Esophagus muscularis mucosa (tissue), 4 donors: ENCODE measurements at regions not wholly inside any gene's neighbourhood (a gene's known extent, or its start where the extent isn't known, plus 50 kb on each side); places are given as distances from the start of the nearest gene placed in this dataset.

Experiments
- EP300 ChIP-seq: sonication (generic); formaldehyde crosslinking; IDR thresholded peaks from one replicate; pipeline ENCODE4 v1.6.1; 2017; ENCODE audit warnings: antibody characterized with exemption
- POLR2A ChIP-seq: fragments of 450-650 bp; IDR thresholded peaks from one replicate; pipeline ENCODE4 v1.6.1; 2017; ENCODE audit warnings: antibody characterized with exemption, moderate library complexity, mild to moderate bottlenecking, low read depth
- POLR2AphosphoS5 ChIP-seq, 2 donors: sonication (generic); formaldehyde crosslinking; IDR thresholded peaks; one replicate each; pipeline ENCODE4 v1.6.1; 2017; ENCODE audit warnings: antibody characterized with exemption in 2 of 2
- TF ChIP-seq, protein P1 (sequence below), 3 experiments: fragments of 200-600 bp in 2 of 3; fragments of 450-650 bp in 1 of 3; sonication (generic) in 2 of 3; IDR thresholded peaks; one replicate each; pipeline ENCODE4 v1.5.1; 2017 to 2019; ENCODE audit warnings: antibody characterized with exemption in 3 of 3, mild to moderate bottlenecking in 2 of 3, moderate library complexity in 1 of 3

DNA sequence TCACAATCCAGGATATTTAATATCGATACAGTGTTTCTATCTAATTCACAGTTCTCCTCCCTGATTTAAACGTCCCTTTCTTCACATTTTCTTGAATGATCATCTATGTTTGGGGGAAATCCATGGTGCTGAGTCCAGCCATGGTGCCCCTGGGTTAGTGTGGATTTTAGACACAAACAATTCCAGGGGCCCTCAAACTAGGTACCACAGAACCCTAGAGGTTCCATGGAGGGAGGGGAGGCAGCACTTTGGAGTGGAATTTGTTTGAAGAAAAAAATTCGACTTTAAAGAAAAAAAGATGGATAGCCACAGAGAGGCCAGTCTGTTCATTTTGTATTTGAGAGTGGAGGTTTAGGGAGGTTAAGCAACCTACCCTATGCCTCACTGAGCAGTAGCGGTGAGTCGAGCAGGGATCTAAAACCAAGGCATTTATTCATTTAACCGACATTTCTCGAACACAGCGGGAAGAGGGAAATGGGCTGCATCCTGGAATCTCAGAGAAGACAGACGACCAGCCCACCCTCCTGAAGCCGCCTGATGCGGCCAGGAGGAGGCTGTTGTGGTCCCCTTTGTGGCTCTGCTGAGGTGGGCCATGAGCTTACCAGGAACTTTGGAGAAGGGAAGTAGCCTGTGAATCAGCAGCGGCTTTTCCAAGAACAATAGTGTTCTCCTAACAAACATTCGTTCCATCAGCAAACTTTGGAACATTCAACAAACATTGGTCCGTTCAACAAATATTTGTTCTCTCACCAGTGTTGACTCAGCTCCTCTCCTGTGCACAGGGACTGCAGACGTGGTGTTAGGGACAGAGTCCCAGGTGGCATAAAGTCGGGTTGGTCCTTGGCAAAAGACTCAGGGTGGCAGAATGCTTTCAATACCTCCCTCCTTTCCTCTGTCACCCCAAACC, 103.5 kb upstream of the ZBTB40 start:
- TF ChIP-seq POLR2A (no peak), POLR2AphosphoS5 (IDR thresholded peaks at IDR 0.05) (no peak), EP300 (no peak)
- TF ChIP-seq, protein P1, sequence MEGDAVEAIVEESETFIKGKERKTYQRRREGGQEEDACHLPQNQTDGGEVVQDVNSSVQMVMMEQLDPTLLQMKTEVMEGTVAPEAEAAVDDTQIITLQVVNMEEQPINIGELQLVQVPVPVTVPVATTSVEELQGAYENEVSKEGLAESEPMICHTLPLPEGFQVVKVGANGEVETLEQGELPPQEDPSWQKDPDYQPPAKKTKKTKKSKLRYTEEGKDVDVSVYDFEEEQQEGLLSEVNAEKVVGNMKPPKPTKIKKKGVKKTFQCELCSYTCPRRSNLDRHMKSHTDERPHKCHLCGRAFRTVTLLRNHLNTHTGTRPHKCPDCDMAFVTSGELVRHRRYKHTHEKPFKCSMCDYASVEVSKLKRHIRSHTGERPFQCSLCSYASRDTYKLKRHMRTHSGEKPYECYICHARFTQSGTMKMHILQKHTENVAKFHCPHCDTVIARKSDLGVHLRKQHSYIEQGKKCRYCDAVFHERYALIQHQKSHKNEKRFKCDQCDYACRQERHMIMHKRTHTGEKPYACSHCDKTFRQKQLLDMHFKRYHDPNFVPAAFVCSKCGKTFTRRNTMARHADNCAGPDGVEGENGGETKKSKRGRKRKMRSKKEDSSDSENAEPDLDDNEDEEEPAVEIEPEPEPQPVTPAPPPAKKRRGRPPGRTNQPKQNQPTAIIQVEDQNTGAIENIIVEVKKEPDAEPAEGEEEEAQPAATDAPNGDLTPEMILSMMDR (IDR thresholded peaks at IDR 0.05) = no peak
